Prostate gland (tissue), 2 donors: ENCODE measurements at regions not wholly inside any gene's neighbourhood (a gene's known extent, or its start where the extent isn't known, plus 50 kb on each side); places are given as distances from the start of the nearest gene placed in this dataset.

Experiments
- CTCF ChIP-seq, 4 experiments: fragments of 200-600 bp in 2 of 4; fragments of 450-650 bp in 2 of 4; sonication (generic) in 2 of 4; IDR thresholded peaks; 1 replicate in 3 of 4; 2 replicates in 1 of 4; pipeline ENCODE4 v1.5.1; 2016 to 2019; ENCODE audit warnings: antibody characterized with exemption in 4 of 4, mild to moderate bottlenecking in 2 of 4, moderate library complexity in 2 of 4
- POLR2A ChIP-seq: fragments of 450-650 bp; IDR thresholded peaks from one replicate; pipeline ENCODE4 v1.6.1; 2016; ENCODE audit warnings: antibody characterized with exemption, mild to moderate bottlenecking

GRCh38 chr3:40653001-40653400, 128.2 kb downstream of the ZNF621 start:
- no peak for TF ChIP-seq CTCF (IDR thresholded peaks at IDR 0.05)
- no peak for TF ChIP-seq POLR2A
